ENCODE measurements at regions not wholly inside any gene's neighbourhood (a gene's known extent, or its start where the extent isn't known, plus 50 kb on each side); places are given as distances from the start of the nearest gene placed in this dataset.

GRCh38 chr3:18238746-18239331 is 186.3 kb downstream of the SATB1 start:
- TF ChIP-seq POLR2A (IDR thresholded peaks at IDR 0.05; ENCODE audit: extremely low read depth, insufficient read length) (no peak), CTCF (IDR thresholded peaks at IDR 0.05; ENCODE audit: low read depth, low read length) (no peak), MYC (IDR thresholded peaks at IDR 0.05; ENCODE audit: low read depth, low read length) (no peak), MAX (IDR thresholded peaks at IDR 0.05; ENCODE audit: low read depth, low read length) (no peak)

Data from NB4 (cell line).